H1 (cell line): ENCODE measurements at regions not wholly inside any gene's neighbourhood (a gene's known extent, or its start where the extent isn't known, plus 50 kb on each side); places are given as distances from the start of the nearest gene placed in this dataset.

Experiments
- CTCF ChIA-PET: fragments of 300-600 bp; sonication (Branson Sonifier 250); formaldehyde crosslinking; loops from one replicate; lab custom pipeline; 2021; ENCODE audit not compliant: partially characterized antibody; lab: Charles Lee
- POLR2A ChIA-PET: fragments of 300-600 bp; sonication (Branson Sonifier 250); formaldehyde crosslinking; loops from one replicate; lab custom pipeline; 2021; ENCODE audit warnings: inconsistent platforms; ENCODE audit not compliant: partially characterized antibody; lab: Charles Lee
- DNase-seq, 2 experiments: peaks; one replicate each; pipeline versions ENCODE4 v3.0.0 to v3.0.0-alpha.2; 2010 to 2022; ENCODE audit warnings: low spot score in 2 of 2, low read depth in 1 of 2, mixed read lengths in 1 of 2
- FAIRE-seq: peaks from 2 replicates; lab custom pipeline; 2011; peaks lifted over from hg19 to GRCh38; lab: Jason Lieb, UNC
- H2AFZ ChIP-seq: 2 replicates; pipeline ENCODE4 v1.8.1; 2012; ENCODE audit warnings: low read length, inconsistent platforms
- H2AK5ac ChIP-seq: 2 replicates; pipeline ENCODE4 v1.6.1; 2013; ENCODE audit warnings: low read depth, low read length
- H2BK120ac ChIP-seq: replicated peaks from 2 replicates; pipeline ENCODE3; 2013; ENCODE audit warnings: low read depth, low read length, inconsistent platforms
- H2BK12ac ChIP-seq: 2 replicates; pipeline ENCODE4 v1.6.1; 2013; ENCODE audit warnings: low read depth, low read length
- H2BK15ac ChIP-seq: 2 replicates; pipeline ENCODE4 v1.6.1; 2013; ENCODE audit warnings: low read length
- H2BK20ac ChIP-seq: 2 replicates; pipeline ENCODE4 v1.6.1; 2013; ENCODE audit warnings: low read length
- H2BK5ac ChIP-seq: 2 replicates; pipeline ENCODE4 v1.6.1; 2013; ENCODE audit warnings: low read depth, low read length
- H3K14ac ChIP-seq: 2 replicates; pipeline ENCODE4 v1.6.1; 2013; ENCODE audit warnings: inconsistent platforms; ENCODE audit not compliant: insufficient read length
- H3K18ac ChIP-seq: 2 replicates; pipeline ENCODE4 v1.6.1; 2013; ENCODE audit warnings: low read length; ENCODE audit errors: extremely low read depth
- H3K23ac ChIP-seq: 2 replicates; pipeline ENCODE4 v1.6.1; 2013; ENCODE audit warnings: inconsistent platforms; ENCODE audit not compliant: insufficient read length
- H3K23me2 ChIP-seq: 2 replicates; pipeline ENCODE4 v1.6.1; 2013; ENCODE audit warnings: low read depth, low read length
- H3K27ac ChIP-seq: 2 replicates; pipeline ENCODE4 v1.6.1; 2011; ENCODE audit warnings: low read depth, low read length, inconsistent platforms
- H3K27me3 ChIP-seq, 4 experiments: replicated peaks in 1 of 4; 1 replicate in 1 of 4; 2 replicates in 3 of 4; pipeline versions ENCODE4 v1.6.1 to v1.8.1; 2011 to 2013; ENCODE audit warnings: low read length in 3 of 4, mild to moderate bottlenecking in 3 of 4, inconsistent platforms in 2 of 4, mixed read lengths in 2 of 4, moderate library complexity in 1 of 4; ENCODE audit not compliant: control insufficient read depth in 3 of 4, insufficient read depth in 3 of 4; ENCODE audit errors: extremely low read depth in 1 of 4
- H3K36me3 ChIP-seq, 4 experiments: 2 replicates each; pipeline versions ENCODE4 v1.6.1 to v1.8.1; 2011 to 2013; ENCODE audit warnings: mild to moderate bottlenecking in 4 of 4, low read length in 3 of 4, moderate library complexity in 2 of 4, control low read depth in 1 of 4, inconsistent platforms in 1 of 4; ENCODE audit not compliant: insufficient read depth in 4 of 4, control insufficient read depth in 2 of 4
- H3K4ac ChIP-seq: replicated peaks from 2 replicates; pipeline ENCODE3; 2013; ENCODE audit warnings: low read length, low read depth, mixed read lengths, inconsistent platforms; ENCODE audit not compliant: insufficient read length
- H3K4me1 ChIP-seq, 4 experiments: replicated peaks in 1 of 4; 1 replicate in 1 of 4; 2 replicates in 3 of 4; pipeline versions ENCODE4 v1.6.1 to v1.8.1; 2011 to 2013; ENCODE audit warnings: low read length in 3 of 4, inconsistent platforms in 2 of 4, mixed read lengths in 1 of 4; ENCODE audit not compliant: insufficient read depth in 4 of 4, control insufficient read depth in 3 of 4
- H3K4me2 ChIP-seq, 2 experiments: 2 replicates each; pipeline versions ENCODE4 v1.6.1 to v1.8.1; 2011 to 2013; ENCODE audit warnings: low read depth in 2 of 2, low read length in 2 of 2, control low read depth in 1 of 2, inconsistent platforms in 1 of 2, mild to moderate bottlenecking in 1 of 2; ENCODE audit not compliant: insufficient read depth in 1 of 2
- H3K4me3 ChIP-seq, 4 experiments: fragments of 200-600, 300-600 bp in 1 of 4; sonication (generic), shearing (Covaris generic), sonication (Bioruptor Twin) in 1 of 4; 2 replicates each; pipeline versions ENCODE4 v1.5.1 to v1.8.1; 2011 to 2016; ENCODE audit warnings: low read length in 4 of 4, low read depth in 3 of 4, control low read depth in 2 of 4, inconsistent platforms in 2 of 4, mild to moderate bottlenecking in 2 of 4, mixed read lengths in 1 of 4, moderate library complexity in 1 of 4; ENCODE audit not compliant: insufficient read depth in 2 of 4; ENCODE audit errors: extremely low read depth in 1 of 4
- H3K56ac ChIP-seq: replicated peaks from 2 replicates; pipeline ENCODE3; 2013; ENCODE audit warnings: low read depth, mild to moderate bottlenecking, mixed read lengths, low read length, inconsistent platforms; ENCODE audit not compliant: insufficient read length
- H3K79me1 ChIP-seq: 2 replicates; pipeline ENCODE4 v1.6.1; 2013; ENCODE audit warnings: low read depth, low read length, control low read depth
- H3K79me2 ChIP-seq, 2 experiments: 2 replicates each; pipeline versions ENCODE4 v1.6.1 to v1.8.1; 2012 to 2013; ENCODE audit warnings: low read length in 2 of 2, mild to moderate bottlenecking in 2 of 2, inconsistent platforms in 1 of 2; ENCODE audit not compliant: insufficient read depth in 2 of 2, control insufficient read depth in 1 of 2
- H3K9ac ChIP-seq, 4 experiments: replicated peaks in 1 of 4; 1 replicate in 1 of 4; 2 replicates in 3 of 4; pipeline versions ENCODE4 v1.6.1 to v1.8.1; 2011 to 2013; ENCODE audit warnings: low read depth in 3 of 4, low read length in 3 of 4, control low read depth in 2 of 4, mild to moderate bottlenecking in 2 of 4, moderate library complexity in 2 of 4, inconsistent platforms in 1 of 4; ENCODE audit errors: extremely low read depth in 1 of 4
- H3K9me3 ChIP-seq, 2 experiments: 2 replicates each; pipeline versions ENCODE4 v1.6.1 to v1.8.1; 2012 to 2013; ENCODE audit warnings: mild to moderate bottlenecking in 2 of 2, moderate library complexity in 2 of 2, control low read depth in 1 of 2, inconsistent platforms in 1 of 2, low read depth in 1 of 2, low read length in 1 of 2, mixed read lengths in 1 of 2; ENCODE audit not compliant: insufficient read depth in 2 of 2
- H4K20me1 ChIP-seq, 2 experiments: replicated peaks in 1 of 2; 2 replicates each; pipeline versions ENCODE3 to v1.8.1; 2011 to 2013; ENCODE audit warnings: inconsistent platforms in 2 of 2, low read length in 2 of 2, mild to moderate bottlenecking in 1 of 2; ENCODE audit not compliant: insufficient read depth in 2 of 2, control insufficient read depth in 1 of 2
- H4K5ac ChIP-seq: 2 replicates; pipeline ENCODE4 v1.6.1; 2013; ENCODE audit warnings: low read length, low read depth, mixed read lengths, inconsistent platforms; ENCODE audit not compliant: insufficient read length
- H4K8ac ChIP-seq: 2 replicates; pipeline ENCODE4 v1.8.0; 2013; ENCODE audit warnings: mild to moderate bottlenecking, moderate library complexity, low read length, inconsistent platforms; ENCODE audit not compliant: insufficient read depth; ENCODE audit errors: extremely low read depth
- H4K91ac ChIP-seq: replicated peaks from 2 replicates; pipeline ENCODE3; 2013; ENCODE audit warnings: low read length, mixed read lengths, inconsistent platforms; ENCODE audit not compliant: insufficient read length
- JUND ChIP-seq: IDR thresholded peaks from 2 replicates; pipeline ENCODE4 v1.6.1; 2011; ENCODE audit warnings: mild to moderate bottlenecking, improper control_type of control experiment, low read length
- TCF12 ChIP-seq: IDR thresholded peaks from 2 replicates; pipeline ENCODE4 v1.6.1; 2011; ENCODE audit warnings: low read depth, mild to moderate bottlenecking, low read length
- WGBS, 2 experiments: shearing (Covaris generic) in 1 of 2; methylation state at CpG; one replicate each; pipeline versions ENCODE4 v1.1.6 to v1.1.7; 2013 to 2015; ENCODE audit warnings: low lambda C conversion rate in 2 of 2, mixed read lengths in 2 of 2, inconsistent platforms in 1 of 2, low coverage in 1 of 2, missing lambda C conversion rate in 1 of 2; ENCODE audit not compliant: insufficient replicate concordance in 2 of 2, insufficient coverage in 1 of 2, insufficient read length in 1 of 2; ENCODE audit errors: extremely low coverage in 1 of 2, missing lambda C conversion rate in 1 of 2; 5-methylcytosine and 5-hydroxymethylcytosine counted together

DNA sequence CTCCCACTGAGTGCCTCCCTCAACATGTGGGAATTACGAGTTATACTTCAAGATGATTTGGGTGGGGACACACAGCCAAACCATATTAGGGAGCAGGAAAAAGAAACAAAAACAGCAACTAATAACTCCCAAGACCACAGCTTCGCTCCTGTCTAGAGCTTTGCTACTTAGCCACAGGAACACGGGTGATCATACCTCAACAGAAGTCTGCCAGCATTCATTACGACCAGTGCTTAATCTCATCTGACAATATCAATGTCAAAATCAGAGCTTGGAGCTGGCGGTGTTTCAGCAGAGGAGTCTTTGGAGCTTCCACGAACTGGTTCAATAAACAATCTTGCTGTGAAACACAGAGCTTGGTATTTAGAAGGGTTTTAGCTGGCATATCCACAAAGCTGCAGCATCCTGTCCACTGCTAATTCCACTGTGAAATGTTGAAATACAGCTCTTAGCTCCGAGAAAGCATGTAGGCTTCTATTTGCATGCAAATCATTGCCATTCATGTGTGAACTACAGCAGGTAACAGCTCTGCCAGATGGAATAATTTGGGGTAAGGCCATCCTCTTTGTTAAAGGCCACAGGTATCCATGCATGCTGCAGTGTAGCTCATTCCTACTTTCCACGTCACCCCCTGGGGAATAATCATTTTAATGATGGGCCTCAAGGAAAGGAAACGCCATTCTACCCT lies 128.4 kb upstream of the GOT2 start:
- no peak overlapping the region for H3K56ac ChIP-seq
- no peaks in the 10 kb centered on the region for H3K79me1 ChIP-seq
- H3K27me3 ChIP-seq: no peaks in the 10 kb centered on the region
- H2AK5ac ChIP-seq: peak overlapping the region; percentile 29; the same call in 1 of the 2 replicates
- peak overlapping the region; percentile 3; the same call in 1 of the 2 replicates for H3K18ac ChIP-seq
- peaks cover 0 to 12% (median 6%) of the 10 kb centered on the region in 4 experiments; a peak in 4 of 7 replicates for H3K4me1 ChIP-seq
- H2BK20ac ChIP-seq: 0 out of 2 replicates have a peak overlapping the region, but pooled peaks have one; percentile 56
- H3K4me2 ChIP-seq: peak overlapping the region; percentile 60 to 64
- ChIA-PET CTCF (interaction anchor here (1.3 to 1.6 kb wide), 2 partner anchors 9 to 81 kb away, joined by 3 to 4 read pairs; no protein-coding TSS in a partner anchor), POLR2A (interaction anchor here (0.7 to 1.6 kb wide), 6 partner anchors 9 to 387 kb away, joined by 3 to 11 read pairs (median 4); no protein-coding TSS in a partner anchor)
- H3K4ac ChIP-seq: no peak overlapping the region
- no peak overlapping the region for H2AFZ ChIP-seq
- H3K79me2 ChIP-seq: no peaks in the 10 kb centered on the region
- H3K23ac ChIP-seq: no peak overlapping the region
- H4K8ac ChIP-seq: no peak overlapping the region
- FAIRE-seq: peak; percentile 96
- peak overlapping the region; percentile 77; the same call in 1 of the 2 replicates for H2BK12ac ChIP-seq
- no peak overlapping the region for H3K14ac ChIP-seq
- H3K27ac ChIP-seq: peak overlapping the region; percentile 61; the same call in 1 of the 2 replicates
- 16% methylated on average over 9 of the region's 9 CpGs; no CpG with 5 or more reads in 1 of the 2 experiments for WGBS, 2 experiments
- no peaks in the 10 kb centered on the region for H4K20me1 ChIP-seq
- H4K5ac ChIP-seq: peak overlapping the region; percentile 33
- DNase-seq: peak in 1 of 2 experiments; percentile 59
- H3K9me3 ChIP-seq: no peaks in the 10 kb centered on the region
- no peaks in the 10 kb centered on the region for H3K23me2 ChIP-seq
- H3K9ac ChIP-seq: peak overlapping the region in 1 of 4 experiments; percentile 20; a peak in 2 of 7 replicates
- no peak overlapping the region for H2BK15ac ChIP-seq
- H4K91ac ChIP-seq: peak overlapping the region; percentile 94
- peak overlapping the region; percentile 18 for H2BK120ac ChIP-seq
- H3K4me3 ChIP-seq: peak overlapping the region in 2 of 4 experiments; percentile 18 to 50; a peak in 3 of 8 replicates
- no peaks in the 10 kb centered on the region for H3K36me3 ChIP-seq
- H2BK5ac ChIP-seq: peak overlapping the region; percentile 92; the same call in 1 of the 2 replicates
- TF ChIP-seq JUND (peak; percentile 60; the same call in 1 of the 2 replicates), TCF12 (peak; percentile 84; the same call in 1 of the 2 replicates)
